Stomach (tissue), 4 donors: ENCODE measurements at regions not wholly inside any gene's neighbourhood (a gene's known extent, or its start where the extent isn't known, plus 50 kb on each side); places are given as distances from the start of the nearest gene placed in this dataset.

ENCODE experiments used
- EP300 ChIP-seq: sonication (generic); formaldehyde crosslinking; IDR thresholded peaks from one replicate; pipeline ENCODE4 v1.6.1; 2017; ENCODE audit warnings: antibody characterized with exemption
- POLR2A ChIP-seq, 4 donors: fragments of 450-650 bp; IDR thresholded peaks; one replicate each; pipeline ENCODE4 v1.6.1; 2016; ENCODE audit warnings: antibody characterized with exemption in 4 of 4, control low read depth in 2 of 4, mild to moderate bottlenecking in 1 of 4, moderate library complexity in 1 of 4
- POLR2AphosphoS5 ChIP-seq, 3 donors: sonication (generic); formaldehyde crosslinking; IDR thresholded peaks; one replicate each; pipeline ENCODE4 v1.6.1; 2016; ENCODE audit warnings: antibody characterized with exemption in 3 of 3
- TF ChIP-seq, protein P1 (sequence below), 7 experiments: fragments of 450-650 bp in 4 of 7; fragments of 200-600 bp in 3 of 7; sonication (generic) in 3 of 7; IDR thresholded peaks; one replicate each; pipeline ENCODE4 v1.5.1; 2016 to 2019; ENCODE audit warnings: antibody characterized with exemption in 7 of 7, control low read depth in 2 of 7, mild to moderate bottlenecking in 1 of 7

DNA sequence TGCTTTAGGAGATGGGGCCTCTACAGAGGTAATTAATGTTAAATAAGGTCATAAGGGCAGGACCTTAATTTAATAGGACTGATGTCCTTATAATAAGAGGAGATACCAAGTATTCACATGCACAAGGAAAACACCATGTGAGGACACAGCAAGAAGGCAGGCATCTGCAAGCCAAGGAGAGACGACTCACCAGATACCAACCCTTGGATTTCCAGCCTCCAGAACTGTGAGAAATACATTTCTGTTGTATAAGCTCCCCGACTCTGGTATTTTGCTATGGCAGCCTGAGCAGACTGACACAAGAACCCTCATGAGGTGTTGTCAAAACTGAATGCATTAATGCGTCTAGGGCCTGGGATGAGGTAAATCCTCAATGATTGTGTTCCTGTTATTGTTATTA lies 56.2 kb upstream of the MAPK10 start:
- TF ChIP-seq, protein P1, sequence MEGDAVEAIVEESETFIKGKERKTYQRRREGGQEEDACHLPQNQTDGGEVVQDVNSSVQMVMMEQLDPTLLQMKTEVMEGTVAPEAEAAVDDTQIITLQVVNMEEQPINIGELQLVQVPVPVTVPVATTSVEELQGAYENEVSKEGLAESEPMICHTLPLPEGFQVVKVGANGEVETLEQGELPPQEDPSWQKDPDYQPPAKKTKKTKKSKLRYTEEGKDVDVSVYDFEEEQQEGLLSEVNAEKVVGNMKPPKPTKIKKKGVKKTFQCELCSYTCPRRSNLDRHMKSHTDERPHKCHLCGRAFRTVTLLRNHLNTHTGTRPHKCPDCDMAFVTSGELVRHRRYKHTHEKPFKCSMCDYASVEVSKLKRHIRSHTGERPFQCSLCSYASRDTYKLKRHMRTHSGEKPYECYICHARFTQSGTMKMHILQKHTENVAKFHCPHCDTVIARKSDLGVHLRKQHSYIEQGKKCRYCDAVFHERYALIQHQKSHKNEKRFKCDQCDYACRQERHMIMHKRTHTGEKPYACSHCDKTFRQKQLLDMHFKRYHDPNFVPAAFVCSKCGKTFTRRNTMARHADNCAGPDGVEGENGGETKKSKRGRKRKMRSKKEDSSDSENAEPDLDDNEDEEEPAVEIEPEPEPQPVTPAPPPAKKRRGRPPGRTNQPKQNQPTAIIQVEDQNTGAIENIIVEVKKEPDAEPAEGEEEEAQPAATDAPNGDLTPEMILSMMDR (IDR thresholded peaks at IDR 0.05) = no peak
- TF ChIP-seq POLR2A (IDR thresholded peaks at IDR 0.05) (no peak), POLR2AphosphoS5 (IDR thresholded peaks at IDR 0.05) (no peak), EP300 (no peak)
